Activated T-helper 1 cell treated with Interleukin-2 at 50 U/mL for 16 hours (primary cell): ENCODE measurements at regions not wholly inside any gene's neighbourhood (a gene's known extent, or its start where the extent isn't known, plus 50 kb on each side); places are given as distances from the start of the nearest gene placed in this dataset.
"Not testable (repeated sequence)": the region's sequence is repeated elsewhere in the genome, so short reads cannot be mapped to it uniquely, and the experiment has no call there.

ENCODE experiments used
- DNase-seq: peaks from one replicate; pipeline ENCODE4 v3.0.0-alpha.2; 2020; ENCODE audit warnings: low read depth

GRCh38 chr12:90254796-90255195 is 546.2 kb upstream of the ATP2B1 start:
- no peak for DNase-seq

DNA sequence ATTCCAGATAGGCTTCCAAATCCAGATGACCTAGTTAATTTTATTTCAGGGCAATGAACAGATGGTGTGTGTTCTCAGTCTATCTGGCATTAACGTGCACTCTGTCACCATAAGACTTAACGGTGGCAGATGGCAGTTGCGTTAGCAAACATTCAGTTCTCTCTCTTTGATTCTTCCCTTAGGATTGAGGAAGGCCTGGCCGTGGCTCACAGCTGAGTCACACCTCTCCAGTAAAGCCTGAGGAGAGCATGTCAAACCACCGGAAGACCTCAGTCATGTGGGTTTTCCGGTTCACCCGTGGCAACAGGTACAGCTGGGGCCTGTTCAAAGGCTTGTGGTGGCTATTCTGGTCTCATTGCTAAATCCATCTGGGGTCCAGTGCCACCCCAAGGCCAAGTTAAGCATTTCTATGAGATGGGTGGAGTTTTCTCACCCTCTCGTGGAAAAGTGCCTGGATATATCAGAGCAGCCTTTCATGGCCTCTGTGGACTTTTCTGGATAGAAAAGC is 545.1 kb upstream of the ATP2B1 start:
- DNase-seq: peak; percentile 0

- DNase-seq: no peak
These were observed 544.5 kb upstream of the ATP2B1 start for GRCh38 chr12:90253136-90253535.

DNA sequence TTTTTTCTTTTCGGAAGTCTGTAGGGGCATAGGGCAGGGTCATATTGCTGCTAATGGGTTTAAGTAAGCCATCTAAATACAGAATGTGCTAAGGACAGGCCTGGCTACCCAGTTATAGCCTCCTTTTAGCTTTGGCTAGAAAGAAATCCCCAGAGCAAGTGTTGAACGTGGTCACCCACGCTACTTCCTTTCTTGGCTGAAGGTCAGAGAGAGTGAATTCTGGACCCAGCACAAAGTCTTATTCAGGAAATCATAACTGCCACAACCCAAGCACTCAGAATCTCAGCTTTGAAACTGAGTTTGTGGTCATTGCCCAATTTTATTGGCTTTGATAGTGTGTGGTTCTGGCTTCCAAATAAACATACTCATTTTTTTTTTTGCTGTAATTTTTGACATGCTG is 542.1 kb upstream of the ATP2B1 start:
- no peak for DNase-seq

- DNase-seq: no peak
These were observed 541.4 kb upstream of the ATP2B1 start for GRCh38 chr12:90250042-90250441.

GRCh38 chr12:90246688-90247087 is 538.0 kb upstream of the ATP2B1 start:
- no peak for DNase-seq

- DNase-seq: no peak
These were observed 536.8 kb upstream of the ATP2B1 start for GRCh38 chr12:90245391-90245790.

DNA sequence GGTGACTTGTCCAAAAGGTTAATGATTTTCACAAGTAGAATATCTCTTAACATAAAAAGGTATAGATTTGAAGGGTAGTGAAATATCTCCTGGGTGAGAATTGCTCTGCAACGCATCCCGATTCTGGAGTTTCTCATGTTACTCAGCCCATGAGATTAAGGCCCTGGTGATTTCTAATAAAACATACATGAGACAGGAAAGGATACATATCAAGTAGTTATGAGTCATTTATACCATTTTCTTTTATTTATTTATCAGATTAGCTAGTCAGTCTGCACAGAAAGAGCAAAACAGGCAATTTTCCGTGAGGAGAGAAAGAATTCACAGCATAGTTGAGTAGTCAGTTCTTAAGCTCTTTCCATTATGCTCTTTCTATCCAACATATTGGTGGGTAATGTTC is 535.6 kb upstream of the ATP2B1 start:
- DNase-seq: no peak

DNA sequence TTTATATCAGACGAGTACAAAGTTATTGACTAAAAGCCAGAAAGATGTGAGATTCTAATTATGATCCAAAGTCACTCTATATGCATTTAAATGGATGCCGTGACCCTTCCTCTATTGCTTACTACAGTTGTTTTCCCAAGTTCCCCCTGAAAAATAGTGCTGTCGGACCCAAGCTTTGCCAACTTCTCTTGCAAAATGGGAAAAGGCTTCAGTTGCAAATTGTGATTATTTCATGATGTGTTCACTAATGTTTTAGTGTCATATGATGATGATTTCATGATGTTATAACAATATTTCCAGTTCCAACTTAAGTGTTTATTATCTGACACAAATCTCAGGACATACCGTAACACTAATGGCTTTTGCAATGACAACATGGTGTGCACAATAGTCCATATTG is 534.6 kb upstream of the ATP2B1 start:
- DNase-seq: no peak

DNA sequence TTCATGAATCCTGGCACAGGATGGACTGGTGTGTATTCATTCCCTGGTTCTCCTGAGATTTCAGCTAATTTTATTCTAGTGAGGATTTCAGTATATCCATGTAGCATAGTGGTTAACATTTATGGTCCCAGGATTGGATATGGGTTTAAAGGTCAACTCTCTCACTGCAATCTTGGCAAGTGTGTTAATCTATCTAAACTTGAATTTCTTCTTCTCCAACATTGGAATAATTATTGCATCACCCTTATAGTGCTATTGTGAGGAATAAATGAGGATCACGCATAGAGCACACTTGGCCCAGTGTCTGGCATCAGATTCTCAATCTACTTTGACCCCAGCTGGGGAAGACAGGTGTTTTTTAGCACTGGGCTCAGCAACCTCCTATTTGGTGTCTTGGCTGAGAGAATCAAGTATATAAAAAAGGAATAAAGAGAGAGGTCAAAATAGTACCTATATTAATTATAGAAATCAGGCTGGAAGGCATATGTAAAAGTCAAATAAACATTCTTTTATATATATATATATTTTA is 531.2 kb upstream of the ATP2B1 start:
- DNase-seq: no peak

DNA sequence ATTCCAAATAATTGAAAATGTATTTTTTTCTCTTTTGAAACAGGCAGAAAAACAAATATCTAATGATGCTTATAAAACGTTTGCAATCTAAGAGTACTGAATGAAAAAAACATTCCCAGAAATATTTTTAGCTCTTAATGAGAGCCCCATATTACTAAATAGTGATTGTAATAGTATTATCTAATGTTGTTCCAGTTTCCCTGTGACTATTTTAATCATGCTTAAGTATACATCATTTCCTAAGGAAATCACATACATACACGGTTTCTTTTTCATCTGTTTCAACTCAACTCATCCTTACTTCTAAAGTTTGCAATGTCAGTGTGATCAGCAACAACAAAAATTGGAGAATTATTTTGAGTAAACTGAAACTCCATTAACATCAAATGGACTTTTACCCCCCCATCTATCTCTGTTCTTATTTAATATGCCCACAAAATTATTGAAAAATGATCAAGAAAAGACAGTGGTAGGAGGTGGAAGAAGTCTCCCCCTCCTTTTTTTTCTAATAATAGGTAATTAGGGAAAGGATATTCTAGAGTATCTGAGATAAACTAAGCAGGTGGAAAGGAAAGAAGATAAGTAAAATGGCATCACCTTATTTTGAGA is 530.1 kb upstream of the ATP2B1 start:
- no peak for DNase-seq

DNA sequence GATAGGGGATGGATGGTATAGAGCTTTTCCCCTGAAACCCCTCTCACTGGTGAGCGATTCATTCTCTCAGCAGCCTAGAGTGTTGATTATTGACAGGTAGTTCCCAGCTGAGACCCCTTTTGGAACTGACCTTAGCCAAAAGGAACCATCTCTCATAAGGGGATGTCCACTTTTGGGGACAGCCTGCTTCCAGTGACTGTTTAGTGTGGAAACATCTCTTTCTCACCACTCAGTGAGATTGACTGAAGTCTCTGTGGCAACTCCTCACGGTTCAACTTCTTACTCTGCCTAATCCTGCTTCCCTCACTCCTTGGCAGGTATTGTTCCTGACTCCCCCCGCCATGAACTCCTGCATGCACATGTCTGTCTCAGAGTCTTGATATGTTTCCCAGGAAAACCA is 529.2 kb upstream of the ATP2B1 start:
- DNase-seq: no peak

DNA sequence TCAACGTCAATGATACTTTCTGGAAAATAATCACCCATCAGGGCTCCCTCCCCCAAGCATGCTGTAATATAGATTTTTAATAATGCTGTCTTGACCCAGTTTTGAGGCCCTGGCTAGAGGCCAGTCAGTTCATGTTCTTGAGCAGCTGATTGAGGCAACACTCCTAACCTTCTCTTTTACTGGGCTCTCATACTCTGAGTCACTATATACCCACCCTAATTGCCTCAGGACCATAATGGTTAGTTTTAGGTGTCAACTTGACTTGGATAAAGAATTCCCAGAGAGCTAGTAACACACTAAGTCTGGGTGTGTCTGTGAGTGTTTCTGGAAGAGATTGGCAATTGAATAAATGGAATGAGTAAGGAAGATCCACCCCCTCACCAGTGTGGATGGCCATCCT is 527.0 kb upstream of the ATP2B1 start:
- DNase-seq: no peak

DNA sequence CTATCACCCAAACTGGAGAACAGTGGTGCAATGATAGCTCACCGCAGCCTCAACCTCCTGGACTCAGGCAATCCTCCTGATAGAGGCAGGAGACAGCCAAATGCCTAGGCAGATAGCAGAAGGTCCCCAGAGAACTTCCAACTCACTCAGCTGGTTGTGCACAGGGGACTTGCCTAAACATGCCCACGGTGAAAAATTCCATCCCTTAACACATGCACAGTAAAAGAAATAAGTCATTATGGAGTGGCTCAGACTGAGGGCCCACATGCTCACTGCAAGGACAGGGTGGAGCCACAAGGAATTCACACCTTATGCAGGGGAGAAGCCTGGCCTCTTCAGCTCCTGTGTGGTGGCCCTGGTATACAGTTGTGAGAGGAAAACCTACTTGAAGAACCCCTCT is 525.8 kb upstream of the ATP2B1 start:
- DNase-seq: no peak

DNA sequence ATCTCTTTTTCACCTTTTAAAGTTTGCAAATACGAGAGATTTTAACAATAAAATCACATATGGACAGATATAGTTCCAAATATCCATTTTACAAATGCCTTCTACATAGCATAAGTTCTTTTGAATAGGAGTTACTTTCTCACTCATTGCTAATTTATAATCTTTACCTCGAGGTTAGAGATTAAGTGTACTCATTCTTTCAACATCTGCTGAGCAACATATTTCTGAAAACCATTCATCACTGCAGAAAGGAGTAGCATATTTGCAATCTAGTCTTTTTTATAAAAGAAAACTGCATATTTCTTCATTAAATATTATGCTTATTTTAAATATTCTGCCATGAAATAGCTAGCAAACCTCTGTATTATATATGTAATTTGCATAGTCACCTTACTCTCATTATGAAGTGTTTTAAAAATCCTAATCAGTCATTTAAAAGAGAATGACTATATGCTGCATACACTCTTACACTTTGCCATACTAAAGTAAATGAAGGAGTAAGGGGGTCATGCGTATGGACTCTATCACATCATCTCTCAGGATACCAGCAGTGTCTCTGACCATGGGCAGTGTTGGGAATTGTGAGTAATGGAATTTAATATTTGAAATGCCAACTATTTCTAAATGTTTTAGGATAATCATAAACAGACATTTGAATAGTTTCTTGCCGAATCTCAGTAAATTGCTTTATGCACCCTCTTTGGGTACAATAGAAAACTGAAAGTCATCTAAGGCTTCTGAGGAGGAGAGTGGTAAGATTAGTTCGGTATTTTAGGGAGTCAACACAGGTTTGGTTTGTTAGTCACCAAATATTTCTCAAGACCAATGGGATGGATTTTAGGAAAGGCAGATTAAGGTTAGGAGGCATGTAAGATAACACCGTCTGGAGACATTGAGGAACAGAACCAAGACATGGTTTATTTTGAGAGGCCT is 524.8 kb upstream of the ATP2B1 start:
- no peak for DNase-seq

DNA sequence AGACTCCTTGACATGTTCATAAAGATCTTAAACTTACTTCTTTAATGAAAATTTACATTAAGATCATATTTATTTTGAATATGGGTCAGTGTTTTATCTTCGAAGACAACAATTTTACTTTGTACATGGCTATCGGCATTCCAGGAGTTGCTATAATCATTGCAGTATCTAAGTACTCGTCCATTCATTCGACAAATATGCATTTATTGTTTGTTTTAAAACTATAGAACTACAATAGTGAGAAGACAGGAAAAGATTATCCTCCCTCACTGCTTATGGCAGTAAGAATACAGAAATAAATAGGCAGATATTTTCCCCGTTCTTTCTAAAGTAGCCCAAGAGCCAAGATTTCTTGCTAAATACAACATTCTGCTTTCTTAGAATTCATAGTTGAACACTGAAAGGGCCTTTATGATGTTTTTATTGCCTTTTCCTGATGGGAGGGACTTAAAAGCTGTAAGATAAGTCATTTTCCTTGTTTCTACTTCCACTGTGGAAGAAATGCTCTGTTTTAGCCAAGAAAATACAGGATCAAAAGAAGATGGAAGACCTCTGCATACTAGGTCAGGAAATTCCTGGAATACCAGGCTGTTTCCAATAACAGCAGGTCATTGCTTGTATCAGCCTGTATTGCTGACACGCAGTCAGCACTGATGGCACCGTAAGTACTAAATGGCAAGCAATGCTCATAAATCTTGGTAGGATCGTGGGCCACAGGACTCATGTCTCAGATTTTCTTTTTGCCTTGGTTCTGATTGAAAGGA is 521.0 kb upstream of the ATP2B1 start:
- DNase-seq: no peak

DNA sequence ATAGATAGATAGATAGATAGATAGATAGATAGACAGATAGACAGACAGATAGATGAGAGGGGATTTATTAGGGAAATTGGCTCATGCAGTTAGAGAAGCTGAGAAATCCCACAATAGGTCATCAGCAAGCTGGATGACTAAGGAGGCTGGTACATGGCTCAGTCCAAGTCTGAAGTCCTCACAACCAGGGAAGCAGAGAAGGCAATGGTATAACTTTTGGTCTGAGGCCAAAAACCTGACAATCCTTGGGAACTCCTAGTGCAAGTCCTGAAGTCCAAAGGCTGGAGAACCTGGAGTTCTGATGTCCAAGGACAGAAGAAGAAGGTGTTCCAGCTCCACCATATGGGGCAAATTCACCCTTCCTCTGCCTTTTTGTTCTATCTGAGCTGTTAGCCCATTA is 517.6 kb upstream of the ATP2B1 start:
- no peak for DNase-seq

DNA sequence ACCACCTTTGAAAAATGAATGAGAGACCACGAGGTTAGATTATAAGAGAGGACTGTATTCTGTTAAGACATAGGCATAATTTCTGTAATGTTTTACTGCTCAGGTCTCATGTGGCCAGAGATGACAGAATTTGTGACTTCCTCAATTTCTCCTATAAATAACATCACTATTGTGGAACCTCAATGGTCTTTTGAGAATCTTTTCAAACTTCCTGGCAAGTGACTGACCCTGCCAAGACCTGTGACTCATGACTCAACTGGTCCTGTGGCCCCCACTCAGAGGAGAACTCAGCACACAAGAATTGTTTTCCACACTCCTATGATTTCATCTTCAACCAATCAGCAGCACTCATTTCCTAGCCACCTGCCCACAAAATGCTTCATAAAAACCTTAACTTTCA is 508.2 kb upstream of the ATP2B1 start:
- no peak for DNase-seq

GRCh38 chr12:90216020-90216552 is 507.4 kb upstream of the ATP2B1 start:
- no peak for DNase-seq

GRCh38 chr12:90211017-90211416 is 502.4 kb upstream of the ATP2B1 start:
- no peak for DNase-seq

GRCh38 chr12:90209029-90209428 is 500.4 kb upstream of the ATP2B1 start:
- no peak for DNase-seq

DNA sequence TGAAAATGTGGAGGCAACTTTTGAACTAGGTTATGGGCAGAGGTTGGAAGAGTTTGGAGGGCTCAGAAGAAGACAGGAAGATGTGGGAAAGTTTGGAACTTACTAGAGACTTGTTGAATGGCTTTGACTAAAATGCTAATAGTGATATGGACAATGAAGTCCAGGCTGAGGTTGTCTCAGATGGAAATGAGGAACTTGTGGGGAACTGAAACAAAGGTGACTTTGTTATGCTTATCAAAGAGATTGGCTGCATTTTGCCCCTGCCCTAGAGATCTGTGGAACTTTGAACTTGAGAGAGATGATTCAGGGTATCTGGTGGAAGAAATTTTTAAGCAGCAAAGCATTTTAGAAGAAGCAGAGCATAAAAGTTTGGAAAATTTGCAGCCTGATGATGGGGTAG is 499.7 kb upstream of the ATP2B1 start:
- DNase-seq: not testable (repeated sequence)
